Astrocyte of the spinal cord (primary cell): ENCODE measurements at regions not wholly inside any gene's neighbourhood (a gene's known extent, or its start where the extent isn't known, plus 50 kb on each side); places are given as distances from the start of the nearest gene placed in this dataset.

Experiments used
- DNase-seq: peaks from one replicate; pipeline ENCODE4 v3.0.0; 2011; ENCODE audit warnings: low read depth, low spot score
- H3K4me3 ChIP-seq: 2 replicates; pipeline ENCODE4 v1.5.1; 2011; ENCODE audit warnings: low read depth, mild to moderate bottlenecking, low read length, moderate library complexity
- CTCF ChIP-seq: IDR thresholded peaks from 2 replicates; pipeline ENCODE4 v1.5.1; 2012; ENCODE audit warnings: low read depth, mild to moderate bottlenecking, low read length, inconsistent platforms
- in situ Hi-C: cut with HindIII; loops from 2 replicates; pipeline ENCODE4 v1.10.0; 2017; ENCODE audit warnings: low sequenced_read_pairs

DNA sequence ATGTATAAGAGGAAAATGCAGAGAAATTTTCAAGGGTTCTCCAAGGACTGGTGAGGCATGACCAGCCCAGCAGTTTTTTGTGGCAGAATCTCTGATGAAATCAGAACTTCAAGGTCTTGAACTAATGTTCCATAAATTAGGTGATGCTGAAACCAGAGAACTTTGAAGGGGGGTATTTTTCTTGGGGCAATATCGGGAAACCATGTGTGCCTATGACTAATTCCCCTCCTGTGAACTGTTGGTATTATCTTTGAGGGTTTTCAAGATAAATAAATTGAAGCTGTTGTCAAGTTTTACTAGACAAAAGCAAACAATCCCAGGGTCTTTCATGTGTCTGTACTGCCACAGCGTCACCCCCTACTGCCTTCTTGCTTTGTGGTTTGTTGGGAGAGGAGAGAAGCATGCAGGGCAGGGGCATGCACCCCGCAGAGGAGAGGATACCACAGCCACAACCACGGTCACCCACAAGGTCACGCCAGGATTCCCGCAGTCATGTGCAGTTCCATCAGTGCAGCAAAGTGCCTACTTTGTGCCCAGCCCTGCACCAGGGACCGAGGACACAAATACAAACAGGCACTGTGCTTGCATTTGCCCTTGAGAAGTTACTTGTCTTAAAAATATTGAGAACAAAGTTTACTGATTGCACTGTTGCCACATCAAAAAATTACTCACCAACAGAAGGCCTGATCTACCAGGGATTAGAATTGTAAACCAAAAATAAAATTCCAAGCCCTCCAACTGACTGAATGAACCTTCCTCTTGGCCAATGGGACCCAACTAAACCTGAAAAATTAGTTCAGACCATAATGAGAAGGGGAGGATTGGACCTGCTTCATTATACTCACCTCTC is 413.3 kb upstream of the TRIB2 start:
- in situ Hi-C loops: loop anchor here (25.0 kb wide), 1 partner anchor 409 kb away; the partner anchor contains the start of gene TRIB2
- peak; percentile 99 for DNase-seq
- TF ChIP-seq CTCF: no peak
- H3K4me3 ChIP-seq: no peak overlapping the region

GRCh38 chr2:12304564-12305171 is 412.1 kb upstream of the TRIB2 start:
- no peak for TF ChIP-seq CTCF
- in situ Hi-C loops: loop anchor here (25.0 kb wide), 1 partner anchor 408 kb away; the partner anchor contains the start of gene TRIB2
- peak; percentile 74 for DNase-seq
- no peak overlapping the region for H3K4me3 ChIP-seq

DNA sequence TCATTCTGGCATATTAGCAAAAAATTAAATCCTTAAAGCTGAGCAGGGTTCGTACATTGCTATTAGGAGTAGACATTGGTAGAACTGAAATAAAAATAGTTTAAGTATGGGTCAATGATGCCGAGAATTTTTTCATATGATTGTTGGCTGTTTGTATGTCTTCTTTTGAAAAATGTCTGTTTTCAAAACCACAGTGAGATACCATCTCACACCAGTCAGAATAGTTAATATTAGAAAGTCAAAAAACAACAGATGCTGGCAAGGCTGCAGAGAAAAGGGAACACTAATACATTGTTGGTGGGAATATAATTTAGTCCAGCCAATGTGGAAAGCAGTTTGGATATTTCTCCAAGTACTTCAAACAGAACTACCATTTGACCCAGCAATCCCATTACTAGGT is 410.8 kb upstream of the TRIB2 start:
- no peak overlapping the region for H3K4me3 ChIP-seq
- TF ChIP-seq CTCF: no peak
- in situ Hi-C loops: loop anchor here (25.0 kb wide), 1 partner anchor 406 kb away; the partner anchor contains the start of gene TRIB2

GRCh38 chr2:12310399-12310798 is 406.3 kb upstream of the TRIB2 start:
- H3K4me3 ChIP-seq: no peak overlapping the region
- TF ChIP-seq CTCF: no peak
- in situ Hi-C loops: loop anchor here (25.0 kb wide), 1 partner anchor 402 kb away; the partner anchor contains the start of gene TRIB2
- no peak for DNase-seq

More for the DNA sequence above, 410.8 kb upstream of the TRIB2 start:
- no peak for DNase-seq

GRCh38 chr2:12313445-12314126 is 403.1 kb upstream of the TRIB2 start:
- TF ChIP-seq CTCF: no peak
- H3K4me3 ChIP-seq: no peak overlapping the region
- peak; percentile 47 for DNase-seq
- in situ Hi-C loops: loop anchor here (25.0 kb wide), 1 partner anchor 399 kb away; the partner anchor contains the start of gene TRIB2

GRCh38 chr2:12314127-12314760 is 402.5 kb upstream of the TRIB2 start:
- H3K4me3 ChIP-seq: no peak overlapping the region
- DNase-seq: no peak
- no peak for TF ChIP-seq CTCF
- in situ Hi-C loops: loop anchor here (25.0 kb wide), 1 partner anchor 398 kb away; the partner anchor contains the start of gene TRIB2
